DND-41 (cell line): ENCODE measurements at regions not wholly inside any gene's neighbourhood (a gene's known extent, or its start where the extent isn't known, plus 50 kb on each side); places are given as distances from the start of the nearest gene placed in this dataset.

Experiments used
- CTCF ChIP-seq: IDR thresholded peaks from 2 replicates; pipeline ENCODE4 v1.5.1; 2012; ENCODE audit warnings: borderline replicate concordance, low read length, moderate library complexity, mild to moderate bottlenecking; ENCODE audit not compliant: poor library complexity, severe bottlenecking; ENCODE audit errors: extremely low read depth
- EZH2 ChIP-seq: IDR thresholded peaks from 3 replicates; pipeline ENCODE4 v1.6.1; 2012; ENCODE audit warnings: borderline replicate concordance, low read depth, mild to moderate bottlenecking, moderate library complexity, low read length, inconsistent platforms; ENCODE audit not compliant: severe bottlenecking

GRCh38 chr1:221632072-221632471, 109.8 kb downstream of the DUSP10 start:
- TF ChIP-seq CTCF: no peak
- TF ChIP-seq EZH2: no peak
